H9 (cell line): ENCODE measurements at regions not wholly inside any gene's neighbourhood (a gene's known extent, or its start where the extent isn't known, plus 50 kb on each side); places are given as distances from the start of the nearest gene placed in this dataset.

Experiments
- DNase-seq: peaks from one replicate; pipeline ENCODE4 v3.0.0-alpha.2; 2017
- H2AFZ ChIP-seq: one replicate; pipeline ENCODE4 v1.6.1; 2013; ENCODE audit warnings: mild to moderate bottlenecking, low read length, control low read depth, moderate library complexity
- H2AK5ac ChIP-seq: 2 replicates; pipeline ENCODE4 v1.6.1; 2013; ENCODE audit warnings: low read length, control low read depth, mixed read lengths; ENCODE audit not compliant: insufficient read length
- H2BK120ac ChIP-seq: one replicate; pipeline ENCODE4 v1.6.1; 2013; ENCODE audit warnings: low read depth, mild to moderate bottlenecking, low read length, control low read depth, inconsistent platforms; ENCODE audit not compliant: poor library complexity, severe bottlenecking
- H2BK12ac ChIP-seq: 2 replicates; pipeline ENCODE4 v1.6.1; 2013; ENCODE audit warnings: low read length, control low read depth, mixed read lengths, low read depth; ENCODE audit not compliant: insufficient read length
- H2BK15ac ChIP-seq: 2 replicates; pipeline ENCODE4 v1.6.1; 2013; ENCODE audit warnings: low read depth, low read length, control low read depth
- H2BK20ac ChIP-seq: one replicate; pipeline ENCODE4 v1.6.1; 2013; ENCODE audit warnings: low read depth, mild to moderate bottlenecking, low read length, control low read depth, inconsistent platforms; ENCODE audit not compliant: poor library complexity, severe bottlenecking
- H2BK5ac ChIP-seq: 2 replicates; pipeline ENCODE4 v1.6.1; 2013; ENCODE audit warnings: low read length, control low read depth, mixed read lengths; ENCODE audit not compliant: insufficient read length
- H3K14ac ChIP-seq: 2 replicates; pipeline ENCODE4 v1.6.1; 2013; ENCODE audit warnings: low read length, control low read depth; ENCODE audit not compliant: insufficient read depth
- H3K18ac ChIP-seq: 2 replicates; pipeline ENCODE4 v1.6.1; 2013; ENCODE audit warnings: low read depth, mild to moderate bottlenecking, mixed read lengths, low read length, control low read depth; ENCODE audit not compliant: insufficient read length
- H3K23ac ChIP-seq: 2 replicates; pipeline ENCODE4 v1.6.1; 2013; ENCODE audit warnings: low read length, control low read depth, mixed read lengths, low read depth; ENCODE audit not compliant: insufficient read length
- H3K23me2 ChIP-seq: 2 replicates; pipeline ENCODE4 v1.6.1; 2013; ENCODE audit warnings: low read depth, mild to moderate bottlenecking, mixed read lengths, low read length, control low read depth; ENCODE audit not compliant: insufficient read length, poor library complexity, severe bottlenecking
- H3K27ac ChIP-seq: 2 replicates; pipeline ENCODE4 v1.5.1; 2013; ENCODE audit warnings: low read length, control low read depth, mixed read lengths, low read depth; ENCODE audit not compliant: insufficient read length
- H3K27me3 ChIP-seq: 2 replicates; pipeline ENCODE4 v1.6.1; 2013; ENCODE audit warnings: low read length, control low read depth, inconsistent platforms; ENCODE audit not compliant: insufficient read depth
- H3K4ac ChIP-seq: 2 replicates; pipeline ENCODE4 v1.6.1; 2013; ENCODE audit warnings: low read depth, mild to moderate bottlenecking, control low read depth, inconsistent platforms, low read length, moderate library complexity
- H3K4me1 ChIP-seq: 2 replicates; pipeline ENCODE4 v1.6.1; 2013; ENCODE audit warnings: low read length, control low read depth, inconsistent platforms; ENCODE audit not compliant: insufficient read depth
- H3K4me2 ChIP-seq: 2 replicates; pipeline ENCODE4 v1.6.1; 2013; ENCODE audit warnings: low read length, control low read depth, mixed read lengths; ENCODE audit not compliant: insufficient read length, insufficient read depth
- H3K56ac ChIP-seq: 2 replicates; pipeline ENCODE4 v1.6.1; 2013; ENCODE audit warnings: low read depth, mild to moderate bottlenecking, mixed read lengths, low read length, control low read depth; ENCODE audit not compliant: insufficient read length
- H3K79me1 ChIP-seq: 2 replicates; pipeline ENCODE4 v1.6.1; 2013; ENCODE audit warnings: low read depth, mild to moderate bottlenecking, moderate library complexity, low read length, control low read depth, inconsistent platforms; ENCODE audit not compliant: insufficient read depth, poor library complexity, severe bottlenecking
- H3K79me2 ChIP-seq: 2 replicates; pipeline ENCODE4 v1.6.1; 2013; ENCODE audit warnings: low read length, control low read depth, inconsistent platforms; ENCODE audit not compliant: insufficient read depth
- H3K9ac ChIP-seq: 2 replicates; pipeline ENCODE4 v1.6.1; 2013; ENCODE audit warnings: low read length, control low read depth, mixed read lengths; ENCODE audit not compliant: insufficient read length; ENCODE audit errors: extremely low read depth
- H3K9me3 ChIP-seq: one replicate; pipeline ENCODE4 v1.6.1; 2013; ENCODE audit warnings: low read depth, low read length, inconsistent platforms; ENCODE audit not compliant: control insufficient read depth
- H3T11ph ChIP-seq: one replicate; pipeline ENCODE4 v1.6.1; 2013; ENCODE audit warnings: mild to moderate bottlenecking, low read length, control low read depth, inconsistent platforms
- H4K20me1 ChIP-seq: one replicate; pipeline ENCODE4 v1.6.1; 2013; ENCODE audit not compliant: control insufficient read depth, insufficient read length, insufficient read depth
- H4K5ac ChIP-seq: 2 replicates; pipeline ENCODE4 v1.6.1; 2013; ENCODE audit warnings: low read depth, mild to moderate bottlenecking, mixed read lengths, low read length, control low read depth; ENCODE audit not compliant: insufficient read length
- H4K8ac ChIP-seq: replicated peaks from 2 replicates; pipeline ENCODE4 v1.6.1; 2013; ENCODE audit warnings: low read length, control low read depth, mixed read lengths, low read depth; ENCODE audit not compliant: insufficient read length
- H4K91ac ChIP-seq: 2 replicates; pipeline ENCODE4 v1.6.1; 2013; ENCODE audit warnings: low read depth, mild to moderate bottlenecking, moderate library complexity, mixed read lengths, low read length, control low read depth; ENCODE audit not compliant: insufficient read length
- H3K27ac Mint-ChIP-seq, 3 experiments: 2 replicates in 2 of 3; 3 replicates in 1 of 3; pipeline ENCODE4 v1.8.0; 2020 to 2021; ENCODE audit warnings: mixed read lengths in 3 of 3, mild to moderate bottlenecking in 1 of 3, moderate library complexity in 1 of 3
- H3K27me3 Mint-ChIP-seq: 2 replicates; pipeline ENCODE4 v1.8.0; 2021; ENCODE audit warnings: low read depth, mild to moderate bottlenecking, moderate library complexity, mixed read lengths
- H3K36me3 Mint-ChIP-seq, 3 experiments: 2 replicates in 2 of 3; 3 replicates in 1 of 3; pipeline ENCODE4 v1.8.0; 2020 to 2021; ENCODE audit warnings: low read depth in 3 of 3, mixed read lengths in 3 of 3; ENCODE audit not compliant: insufficient read depth in 1 of 3
- H3K4me1 Mint-ChIP-seq, 2 experiments: 2 replicates each; pipeline ENCODE4 v1.8.0; 2020; ENCODE audit warnings: mixed read lengths in 2 of 2
- H3K4me3 Mint-ChIP-seq, 2 experiments: 2 replicates in 1 of 2; 3 replicates in 1 of 2; pipeline ENCODE4 v1.8.0; 2020 to 2021; ENCODE audit warnings: mild to moderate bottlenecking in 2 of 2, mixed read lengths in 2 of 2, moderate library complexity in 1 of 2
- H3K9me3 Mint-ChIP-seq, 2 experiments: 2 replicates in 1 of 2; 3 replicates in 1 of 2; pipeline ENCODE4 v1.8.0; 2020; ENCODE audit warnings: mild to moderate bottlenecking in 2 of 2, mixed read lengths in 2 of 2, moderate library complexity in 1 of 2
- WGBS: extraction: QIAGEN DNeasy Blood & Tissue Kit; methylation state at CpG from one replicate; pipeline ENCODE4 v1.1.7; 2013; ENCODE audit warnings: missing lambda C conversion rate, low lambda C conversion rate, mixed read lengths; ENCODE audit not compliant: insufficient read length; ENCODE audit errors: extremely low coverage; 5-methylcytosine and 5-hydroxymethylcytosine counted together
- TF ChIP-seq, protein P1 (sequence below): fragments of 200-600 bp; sonication (generic); conservative IDR thresholded peaks from 3 replicates; pipeline ENCODE4 v1.8.0; 2021; ENCODE audit warnings: antibody characterized with exemption, mild to moderate bottlenecking

GRCh38 chr11:123378096-123378495 lies 52.0 kb upstream of the GRAMD1B start:
- H4K91ac ChIP-seq = no peak overlapping the region
- H3K56ac ChIP-seq = no peak overlapping the region
- no peak overlapping the region for H3K18ac ChIP-seq
- Mint-ChIP-seq H3K4me1 (peaks cover 34 to 37% of the 10 kb centered on the region in 2 experiments), H3K4me3 (no peak overlapping the region), H3K9me3 (no peaks in the 10 kb centered on the region), H3K27ac (no peak overlapping the region), H3K36me3 (no peaks in the 10 kb centered on the region), H3K27me3 (peaks cover 4% of the 10 kb centered on the region)
- TF ChIP-seq, protein P1, sequence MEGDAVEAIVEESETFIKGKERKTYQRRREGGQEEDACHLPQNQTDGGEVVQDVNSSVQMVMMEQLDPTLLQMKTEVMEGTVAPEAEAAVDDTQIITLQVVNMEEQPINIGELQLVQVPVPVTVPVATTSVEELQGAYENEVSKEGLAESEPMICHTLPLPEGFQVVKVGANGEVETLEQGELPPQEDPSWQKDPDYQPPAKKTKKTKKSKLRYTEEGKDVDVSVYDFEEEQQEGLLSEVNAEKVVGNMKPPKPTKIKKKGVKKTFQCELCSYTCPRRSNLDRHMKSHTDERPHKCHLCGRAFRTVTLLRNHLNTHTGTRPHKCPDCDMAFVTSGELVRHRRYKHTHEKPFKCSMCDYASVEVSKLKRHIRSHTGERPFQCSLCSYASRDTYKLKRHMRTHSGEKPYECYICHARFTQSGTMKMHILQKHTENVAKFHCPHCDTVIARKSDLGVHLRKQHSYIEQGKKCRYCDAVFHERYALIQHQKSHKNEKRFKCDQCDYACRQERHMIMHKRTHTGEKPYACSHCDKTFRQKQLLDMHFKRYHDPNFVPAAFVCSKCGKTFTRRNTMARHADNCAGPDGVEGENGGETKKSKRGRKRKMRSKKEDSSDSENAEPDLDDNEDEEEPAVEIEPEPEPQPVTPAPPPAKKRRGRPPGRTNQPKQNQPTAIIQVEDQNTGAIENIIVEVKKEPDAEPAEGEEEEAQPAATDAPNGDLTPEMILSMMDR = no peak
- no peaks in the 10 kb centered on the region for H3K79me2 ChIP-seq
- H3K27ac ChIP-seq = no peak overlapping the region
- no peaks in the 10 kb centered on the region for H3K23me2 ChIP-seq
- H3K4me1 ChIP-seq = peaks cover 19% of the 10 kb centered on the region; the same call in 1 of the 2 replicates
- H4K5ac ChIP-seq = no peak overlapping the region
- no peak overlapping the region for H3K23ac ChIP-seq
- no peak overlapping the region for H3K4ac ChIP-seq
- H2BK15ac ChIP-seq = no peak overlapping the region
- H3K9ac ChIP-seq = no peak overlapping the region
- H2AFZ ChIP-seq = no peak overlapping the region
- no peak overlapping the region for H3K4me2 ChIP-seq
- H2BK5ac ChIP-seq = no peak overlapping the region
- no peak overlapping the region for H4K8ac ChIP-seq
- WGBS = no CpG with 5 or more reads among the region's 3 CpGs
- H4K20me1 ChIP-seq = no peaks in the 10 kb centered on the region
- no peaks in the 10 kb centered on the region for H3K27me3 ChIP-seq
- no peak overlapping the region for H2BK12ac ChIP-seq
- no peak overlapping the region for H2BK120ac ChIP-seq
- H3K9me3 ChIP-seq = no peaks in the 10 kb centered on the region
- H3T11ph ChIP-seq = no peak overlapping the region
- no peak overlapping the region for H2BK20ac ChIP-seq
- no peak overlapping the region for H3K14ac ChIP-seq
- DNase-seq = no peak
- H3K79me1 ChIP-seq = no peaks in the 10 kb centered on the region
- no peak overlapping the region for H2AK5ac ChIP-seq
